ENCODE measurements at regions not wholly inside any gene's neighbourhood (a gene's known extent, or its start where the extent isn't known, plus 50 kb on each side); places are given as distances from the start of the nearest gene placed in this dataset.

GRCh38 chr15:70426096-70426821 is 328.5 kb upstream of the TLE3 start:
- DNase-seq (ENCODE audit: low spot score), result peak; percentile 21

GRCh38 chr15:70424937-70425411 is 327.3 kb upstream of the TLE3 start:
- DNase-seq (ENCODE audit: low spot score), result no peak

- no peak for DNase-seq (ENCODE audit: low spot score)
Observed at GRCh38 chr15:70423267-70423666, 325.6 kb upstream of the TLE3 start.

- DNase-seq (ENCODE audit: low spot score), result no peak
Observed at GRCh38 chr15:70422342-70422741, 324.6 kb upstream of the TLE3 start.

- no peak for DNase-seq (ENCODE audit: low spot score)
Observed at GRCh38 chr15:70420948-70421482, 323.3 kb upstream of the TLE3 start.

GRCh38 chr15:70420086-70420947 is 322.6 kb upstream of the TLE3 start:
- no peak for DNase-seq (ENCODE audit: low spot score)

GRCh38 chr15:70418943-70419342 is 321.2 kb upstream of the TLE3 start:
- no peak for DNase-seq (ENCODE audit: low spot score)

GRCh38 chr15:70417535-70417934 is 319.8 kb upstream of the TLE3 start:
- DNase-seq (ENCODE audit: low spot score), result no peak

GRCh38 chr15:70416829-70417228 is 319.1 kb upstream of the TLE3 start:
- no peak for DNase-seq (ENCODE audit: low spot score)

GRCh38 chr15:70415398-70415797 is 317.7 kb upstream of the TLE3 start:
- DNase-seq (ENCODE audit: low spot score), result no peak

- no peak for DNase-seq (ENCODE audit: low spot score)
Observed at GRCh38 chr15:70414626-70415025, 316.9 kb upstream of the TLE3 start.

- DNase-seq (ENCODE audit: low spot score), result no peak
Observed at GRCh38 chr15:70412794-70413193, 315.1 kb upstream of the TLE3 start.

- DNase-seq (ENCODE audit: low spot score), result no peak
Observed at GRCh38 chr15:70411143-70411863, 313.6 kb upstream of the TLE3 start.

GRCh38 chr15:70410371-70410985 is 312.8 kb upstream of the TLE3 start:
- DNase-seq (ENCODE audit: low spot score), result no peak

- no peak for DNase-seq (ENCODE audit: low spot score)
Observed at GRCh38 chr15:70409388-70409787, 311.7 kb upstream of the TLE3 start.

GRCh38 chr15:70407955-70408354 is 310.2 kb upstream of the TLE3 start:
- no peak for DNase-seq (ENCODE audit: low spot score)

GRCh38 chr15:70407336-70407670 is 309.6 kb upstream of the TLE3 start:
- no peak for DNase-seq (ENCODE audit: low spot score)

- no peak for DNase-seq (ENCODE audit: low spot score)
Observed at GRCh38 chr15:70406617-70407335, 309.1 kb upstream of the TLE3 start.

- peak; percentile 51 for DNase-seq (ENCODE audit: low spot score)
Observed at GRCh38 chr15:70401709-70402108, 304.0 kb upstream of the TLE3 start.

- DNase-seq (ENCODE audit: low spot score), result no peak
Observed at GRCh38 chr15:70400766-70401541, 303.2 kb upstream of the TLE3 start.

- DNase-seq (ENCODE audit: low spot score), result no peak
Observed at GRCh38 chr15:70399204-70399603, 301.5 kb upstream of the TLE3 start.
